ENCODE measurements at regions not wholly inside any gene's neighbourhood (a gene's known extent, or its start where the extent isn't known, plus 50 kb on each side); places are given as distances from the start of the nearest gene placed in this dataset.
A peak's percentile ranks its signal among the peaks of the same experiment; 100 is the strongest.

DNA sequence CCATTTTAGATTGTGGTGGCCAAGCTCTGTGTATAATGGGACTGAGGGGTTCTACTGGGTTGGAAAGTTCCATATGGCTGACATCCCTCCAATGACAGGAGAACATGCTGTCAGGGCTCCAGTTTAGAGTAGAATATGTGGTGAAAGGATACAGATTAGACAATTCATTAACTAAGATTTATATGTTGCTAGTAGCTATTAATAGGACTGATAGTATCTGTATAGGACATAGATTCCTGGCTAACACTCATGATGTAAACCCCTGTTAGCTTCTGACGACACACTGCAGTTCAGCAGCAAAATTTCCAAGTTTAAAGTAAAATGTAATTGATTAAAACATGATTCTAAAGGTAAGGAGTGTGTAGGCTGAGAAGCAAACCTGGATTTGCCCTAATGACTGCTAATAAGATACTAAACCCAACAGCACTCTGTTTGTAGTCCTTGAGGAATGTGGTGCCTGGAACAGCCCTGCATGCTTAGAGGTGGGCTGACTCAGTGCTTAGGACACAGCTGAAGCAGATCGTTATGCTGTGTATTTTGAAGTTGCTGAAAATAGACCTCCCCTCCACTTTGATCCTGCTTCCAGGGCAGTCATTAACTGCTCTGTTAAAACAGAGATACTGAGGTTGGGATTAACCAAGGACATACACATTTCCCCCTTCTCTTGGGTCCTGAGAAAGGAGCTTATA is 1129.6 kb downstream of the SORCS3 start:
- Histone ChIP-seq H3K9me3 (ENCODE audit: low read depth) (no peaks in the 10 kb centered on the region), H2AFZ (no peak overlapping the region), H3K4me1 (ENCODE audit: insufficient read depth) (peaks cover 15% of the 10 kb centered on the region), H3K79me2 (no peaks in the 10 kb centered on the region), H4K20me1 (ENCODE audit: insufficient read depth, poor library complexity, severe bottlenecking) (no peaks in the 10 kb centered on the region), H3K36me3 (replicated peaks; ENCODE audit: insufficient read depth, low read depth) (no peaks in the 10 kb centered on the region), H3K27me3 (no peaks in the 10 kb centered on the region), H3K4me3 (no peak overlapping the region), H3K9me2 (replicated peaks; ENCODE audit: insufficient read depth) (no peaks in the 10 kb centered on the region), H3K4me2 (no peak overlapping the region), H3K27ac (peak overlapping the region; percentile 41)
- 25% methylated on average over 2 of the region's 2 CpGs for WGBS (ENCODE audit: low lambda C conversion rate, missing lambda C conversion rate)
- no peak for TF ChIP-seq EZH2phosphoT487 (IDR thresholded peaks at IDR 0.05; ENCODE audit: low read depth, severe bottlenecking, unreplicated experiment)
- TF ChIP-seq EZH2 (IDR thresholded peaks at IDR 0.05; ENCODE audit: borderline replicate concordance), result no peak
- TF ChIP-seq, protein P1, sequence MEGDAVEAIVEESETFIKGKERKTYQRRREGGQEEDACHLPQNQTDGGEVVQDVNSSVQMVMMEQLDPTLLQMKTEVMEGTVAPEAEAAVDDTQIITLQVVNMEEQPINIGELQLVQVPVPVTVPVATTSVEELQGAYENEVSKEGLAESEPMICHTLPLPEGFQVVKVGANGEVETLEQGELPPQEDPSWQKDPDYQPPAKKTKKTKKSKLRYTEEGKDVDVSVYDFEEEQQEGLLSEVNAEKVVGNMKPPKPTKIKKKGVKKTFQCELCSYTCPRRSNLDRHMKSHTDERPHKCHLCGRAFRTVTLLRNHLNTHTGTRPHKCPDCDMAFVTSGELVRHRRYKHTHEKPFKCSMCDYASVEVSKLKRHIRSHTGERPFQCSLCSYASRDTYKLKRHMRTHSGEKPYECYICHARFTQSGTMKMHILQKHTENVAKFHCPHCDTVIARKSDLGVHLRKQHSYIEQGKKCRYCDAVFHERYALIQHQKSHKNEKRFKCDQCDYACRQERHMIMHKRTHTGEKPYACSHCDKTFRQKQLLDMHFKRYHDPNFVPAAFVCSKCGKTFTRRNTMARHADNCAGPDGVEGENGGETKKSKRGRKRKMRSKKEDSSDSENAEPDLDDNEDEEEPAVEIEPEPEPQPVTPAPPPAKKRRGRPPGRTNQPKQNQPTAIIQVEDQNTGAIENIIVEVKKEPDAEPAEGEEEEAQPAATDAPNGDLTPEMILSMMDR (IDR thresholded peaks at IDR 0.05; ENCODE audit: poor library complexity), result no peak
- DNase-seq (ENCODE audit: low spot score), result peak; percentile 20

DNA sequence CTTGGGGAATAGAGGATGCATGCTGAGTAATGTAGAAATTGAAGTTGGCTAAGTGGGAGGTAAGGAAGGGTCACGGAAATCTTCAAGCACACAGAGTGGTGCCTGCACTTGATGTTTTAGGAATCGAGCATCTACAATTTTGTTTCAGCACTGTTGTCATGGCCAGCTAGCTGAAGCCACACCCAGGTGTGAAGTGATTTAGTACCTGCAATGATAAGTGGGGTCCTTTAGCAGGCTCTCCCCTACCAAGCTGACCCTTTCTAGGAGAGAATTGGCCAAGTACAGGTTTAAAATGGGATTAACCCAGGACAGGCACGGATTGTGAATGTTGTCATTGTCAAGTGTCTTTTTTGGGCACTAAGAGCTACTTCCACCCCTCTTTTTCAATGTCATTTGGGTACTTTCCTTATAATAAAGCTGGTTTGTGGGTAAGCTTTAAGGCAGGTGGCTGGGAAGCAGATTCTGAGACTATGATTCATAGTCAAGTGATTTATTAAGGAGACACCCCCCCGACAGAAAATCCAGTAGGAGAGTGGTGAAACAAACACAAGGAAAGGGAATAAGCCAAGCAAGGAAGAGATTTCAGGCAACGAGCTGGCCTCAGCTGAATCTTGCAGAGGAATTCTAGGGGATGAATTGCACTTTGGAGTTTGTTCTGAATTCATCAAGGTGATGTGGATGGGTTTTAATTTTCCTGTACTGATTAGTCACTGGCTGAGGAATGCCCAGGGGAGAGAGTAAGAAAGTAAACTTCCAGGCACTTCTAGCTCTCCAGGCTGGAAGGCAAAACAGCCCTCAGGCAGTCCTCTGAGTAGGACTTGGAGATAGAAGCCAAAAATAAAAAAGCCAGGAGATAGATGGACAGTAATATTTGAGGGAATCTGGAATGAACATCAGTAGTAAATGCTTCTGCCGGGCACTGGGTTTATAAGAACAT is 1128.4 kb downstream of the SORCS3 start:
- TF ChIP-seq, protein P1 (IDR thresholded peaks at IDR 0.05; ENCODE audit: poor library complexity), result no peak
- no peak for TF ChIP-seq EZH2 (IDR thresholded peaks at IDR 0.05; ENCODE audit: borderline replicate concordance)
- TF ChIP-seq EZH2phosphoT487 (IDR thresholded peaks at IDR 0.05; ENCODE audit: low read depth, severe bottlenecking, unreplicated experiment), result no peak
- WGBS (ENCODE audit: low lambda C conversion rate, missing lambda C conversion rate), result 40% methylated on average over 6 of the region's 6 CpGs

DNA sequence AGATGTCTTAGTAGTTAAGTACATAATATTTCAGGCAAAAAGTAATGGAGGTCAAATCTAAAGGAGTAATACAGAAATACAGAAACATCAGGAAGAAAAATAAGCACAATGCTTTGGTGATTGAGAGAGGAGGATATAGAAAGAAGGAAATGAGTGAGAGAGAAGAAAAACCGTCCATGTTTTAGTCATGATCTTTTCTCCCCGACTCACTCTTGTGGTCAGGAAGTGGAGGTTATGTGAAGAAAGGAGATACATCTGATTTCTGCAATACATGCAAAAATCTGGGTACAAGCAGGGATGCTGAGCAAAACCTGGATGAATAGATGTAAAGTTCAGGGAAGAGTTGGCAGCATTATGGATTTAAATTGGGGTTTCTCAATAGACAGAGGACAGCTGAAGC is 1122.5 kb downstream of the SORCS3 start:
- Histone ChIP-seq H3K27me3 (no peaks in the 10 kb centered on the region), H3K79me2 (no peaks in the 10 kb centered on the region), H3K4me2 (no peak overlapping the region), H4K20me1 (ENCODE audit: insufficient read depth, poor library complexity, severe bottlenecking) (no peaks in the 10 kb centered on the region), H3K4me1 (ENCODE audit: insufficient read depth) (no peaks in the 10 kb centered on the region), H3K36me3 (replicated peaks; ENCODE audit: insufficient read depth, low read depth) (no peaks in the 10 kb centered on the region), H3K27ac (no peak overlapping the region), H2AFZ (no peak overlapping the region), H3K9me3 (ENCODE audit: low read depth) (no peaks in the 10 kb centered on the region), H3K4me3 (no peak overlapping the region), H3K9me2 (replicated peaks; ENCODE audit: insufficient read depth) (no peaks in the 10 kb centered on the region)
- DNase-seq (ENCODE audit: low spot score), result no peak
- 71% methylated on average over 2 of the region's 2 CpGs for WGBS (ENCODE audit: low lambda C conversion rate, missing lambda C conversion rate)
- TF ChIP-seq, protein P1 (IDR thresholded peaks at IDR 0.05; ENCODE audit: poor library complexity), result no peak
- TF ChIP-seq EZH2phosphoT487 (IDR thresholded peaks at IDR 0.05; ENCODE audit: low read depth, severe bottlenecking, unreplicated experiment) (no peak), EZH2 (IDR thresholded peaks at IDR 0.05; ENCODE audit: borderline replicate concordance) (no peak)

More for the DNA sequence above, 1128.4 kb downstream of the SORCS3 start:
- H4K20me1 ChIP-seq (ENCODE audit: insufficient read depth, poor library complexity, severe bottlenecking), result no peaks in the 10 kb centered on the region
- no peaks in the 10 kb centered on the region for H3K9me2 ChIP-seq (replicated peaks; ENCODE audit: insufficient read depth)
- no peak overlapping the region for H2AFZ ChIP-seq
- H3K27ac ChIP-seq, result peak overlapping the region; percentile 46
- no peaks in the 10 kb centered on the region for H3K79me2 ChIP-seq
- no peak overlapping the region for H3K4me2 ChIP-seq
- no peak overlapping the region for H3K4me3 ChIP-seq
- no peaks in the 10 kb centered on the region for H3K9me3 ChIP-seq (ENCODE audit: low read depth)
- peak; percentile 53 for DNase-seq (ENCODE audit: low spot score)
- no peaks in the 10 kb centered on the region for H3K27me3 ChIP-seq
- peaks cover 15% of the 10 kb centered on the region for H3K4me1 ChIP-seq (ENCODE audit: insufficient read depth)
- no peaks in the 10 kb centered on the region for H3K36me3 ChIP-seq (replicated peaks; ENCODE audit: insufficient read depth, low read depth)
